GM19043 (cell line): ENCODE measurements at regions not wholly inside any gene's neighbourhood (a gene's known extent, or its start where the extent isn't known, plus 50 kb on each side); places are given as distances from the start of the nearest gene placed in this dataset.
"Not testable (repeated sequence)": the region's sequence is repeated elsewhere in the genome, so short reads cannot be mapped to it uniquely, and the experiment has no call there.

ENCODE experiments used
- ATAC-seq: cut with Tn5 transposase; IDR thresholded peaks from one replicate; pipeline ENCODE4 v1.9.1; 2021; ENCODE audit warnings: low read depth; ENCODE audit not compliant: unreplicated experiment

DNA sequence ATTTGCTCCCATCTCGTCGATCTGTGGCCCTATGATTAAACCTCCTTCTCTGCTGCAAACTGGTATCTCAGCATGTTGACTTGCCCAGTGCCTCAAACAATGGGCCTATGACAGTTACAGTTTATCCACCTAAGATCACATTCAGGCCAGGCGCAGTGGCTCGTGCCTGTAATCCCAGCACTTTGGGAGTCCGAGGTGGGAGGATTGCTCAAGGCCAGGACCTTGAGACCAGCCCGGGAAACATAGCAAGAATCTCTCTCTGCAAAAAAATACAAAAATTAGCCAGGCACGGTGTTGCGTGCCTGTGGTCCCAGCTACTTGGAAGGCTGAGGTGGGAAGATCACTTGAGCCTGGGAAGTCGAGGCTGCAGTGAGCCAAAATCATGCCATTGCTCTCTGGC, 79.8 kb upstream of the ADGRL1 start:
- not testable (repeated sequence) for ATAC-seq

GRCh38 chr19:14283813-14284520, 78.0 kb upstream of the ADGRL1 start:
- ATAC-seq = peak; percentile 71

DNA sequence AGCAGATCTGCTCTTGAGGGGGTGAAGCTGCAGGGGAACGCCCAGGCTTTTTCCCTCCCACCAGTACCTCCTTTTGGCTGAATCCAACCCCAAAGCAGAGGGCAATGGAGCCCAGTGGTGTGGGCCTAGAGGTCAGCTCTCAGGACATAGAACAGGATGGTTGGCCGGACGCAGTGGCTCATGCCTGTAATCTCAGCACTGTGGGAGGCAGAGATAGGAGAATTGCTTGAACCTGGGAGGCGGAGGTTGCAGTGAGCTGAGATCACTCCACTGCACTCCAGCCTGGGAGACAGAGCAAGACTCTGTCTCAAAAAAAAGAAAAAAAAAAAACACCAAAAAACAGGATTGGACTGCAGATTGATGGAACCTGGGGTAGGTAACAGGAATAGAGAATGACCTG, 73.3 kb upstream of the ADGRL1 start:
- ATAC-seq = not testable (repeated sequence)

- no peak for ATAC-seq
Measured at GRCh38 chr19:14277608-14278007, 71.6 kb upstream of the ADGRL1 start.

DNA sequence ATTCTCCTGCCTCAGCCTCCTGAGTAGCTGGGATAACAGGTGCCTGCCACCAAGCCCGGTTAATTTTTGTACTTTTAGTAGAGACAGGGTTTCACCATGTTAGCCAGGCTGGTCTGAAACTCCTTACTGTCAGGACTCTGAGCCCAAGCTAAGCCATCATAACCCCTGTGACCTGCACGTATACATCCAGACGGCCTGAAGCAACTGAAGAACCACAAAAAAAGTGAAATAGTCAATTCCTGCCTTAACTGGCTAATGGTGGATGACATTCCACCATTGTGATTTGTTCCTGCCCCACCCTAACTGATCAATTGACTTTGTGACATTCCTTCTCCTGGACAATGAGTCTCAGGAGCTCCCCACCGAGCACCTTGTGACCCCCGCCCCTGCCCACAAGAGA, 69.9 kb upstream of the ADGRL1 start:
- ATAC-seq = not testable (repeated sequence)

DNA sequence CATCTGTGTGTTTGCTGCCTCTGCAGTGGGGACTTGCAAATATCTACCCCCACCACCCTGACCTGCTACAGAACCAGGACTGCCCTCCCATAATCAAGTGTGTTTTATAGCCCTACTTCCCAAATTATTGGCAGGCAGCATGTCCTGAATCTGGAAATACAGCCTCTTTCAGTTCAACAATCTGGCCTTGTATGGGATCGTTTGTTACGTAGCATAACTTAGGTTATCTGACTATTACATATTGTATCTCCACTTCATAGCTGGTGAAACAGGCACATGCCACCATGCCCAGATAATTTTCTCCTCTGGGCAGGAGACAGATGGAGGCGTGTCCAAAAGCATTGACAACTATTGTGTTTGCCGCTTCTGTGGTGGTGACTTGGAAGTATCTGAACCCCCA, 66.7 kb upstream of the ADGRL1 start:
- no peak for ATAC-seq

- no peak for ATAC-seq
Measured at GRCh38 chr19:14271840-14272239, 65.9 kb upstream of the ADGRL1 start.

GRCh38 chr19:14270557-14270956, 64.6 kb upstream of the ADGRL1 start:
- not testable (repeated sequence) for ATAC-seq

DNA sequence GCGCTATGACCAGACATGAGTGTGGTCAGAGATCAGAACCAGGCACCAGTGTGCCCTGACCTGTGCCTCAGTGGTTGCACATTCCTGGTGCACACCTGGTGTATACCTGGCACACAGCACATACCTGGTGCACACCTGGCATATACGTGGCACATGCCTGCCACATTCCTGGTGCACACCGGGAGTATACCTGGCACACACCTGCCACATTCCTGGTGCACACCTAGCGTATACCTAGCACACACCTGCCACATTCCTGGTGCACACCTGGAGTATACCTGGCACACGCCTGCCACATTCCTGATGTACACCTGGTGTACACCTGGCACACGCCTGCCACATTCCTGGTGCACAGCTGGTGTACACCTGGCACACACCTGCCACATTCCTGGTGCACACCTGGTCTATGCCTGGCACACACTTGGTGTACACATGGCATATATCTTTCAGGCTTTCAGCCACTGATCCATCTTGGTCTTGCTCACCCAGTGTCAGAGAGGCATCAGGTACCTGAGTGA, 61.3 kb upstream of the ADGRL1 start:
- ATAC-seq = no peak

DNA sequence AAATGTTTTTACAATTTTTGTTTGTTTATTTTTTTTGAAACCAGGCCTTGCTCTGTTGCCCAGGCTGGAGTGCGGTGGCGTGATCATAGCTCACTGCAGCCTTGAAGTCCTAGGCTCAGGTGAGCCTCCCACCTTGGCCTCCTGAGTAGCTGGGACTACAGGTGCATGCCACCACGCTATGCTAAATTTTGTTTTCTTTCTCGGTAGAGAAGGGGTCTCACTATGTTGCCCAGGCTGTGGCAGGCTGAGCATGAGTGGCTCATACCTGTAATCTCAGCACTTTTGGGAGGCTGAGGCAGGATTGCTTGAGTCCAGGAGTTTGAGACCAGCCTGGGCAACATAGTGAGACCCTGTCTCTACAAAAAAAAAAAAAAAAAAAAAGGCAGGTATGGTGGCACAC, 60.2 kb upstream of the ADGRL1 start:
- ATAC-seq = not testable (repeated sequence)

- ATAC-seq = no peak
Measured at GRCh38 chr19:14265290-14266036, 59.5 kb upstream of the ADGRL1 start.

DNA sequence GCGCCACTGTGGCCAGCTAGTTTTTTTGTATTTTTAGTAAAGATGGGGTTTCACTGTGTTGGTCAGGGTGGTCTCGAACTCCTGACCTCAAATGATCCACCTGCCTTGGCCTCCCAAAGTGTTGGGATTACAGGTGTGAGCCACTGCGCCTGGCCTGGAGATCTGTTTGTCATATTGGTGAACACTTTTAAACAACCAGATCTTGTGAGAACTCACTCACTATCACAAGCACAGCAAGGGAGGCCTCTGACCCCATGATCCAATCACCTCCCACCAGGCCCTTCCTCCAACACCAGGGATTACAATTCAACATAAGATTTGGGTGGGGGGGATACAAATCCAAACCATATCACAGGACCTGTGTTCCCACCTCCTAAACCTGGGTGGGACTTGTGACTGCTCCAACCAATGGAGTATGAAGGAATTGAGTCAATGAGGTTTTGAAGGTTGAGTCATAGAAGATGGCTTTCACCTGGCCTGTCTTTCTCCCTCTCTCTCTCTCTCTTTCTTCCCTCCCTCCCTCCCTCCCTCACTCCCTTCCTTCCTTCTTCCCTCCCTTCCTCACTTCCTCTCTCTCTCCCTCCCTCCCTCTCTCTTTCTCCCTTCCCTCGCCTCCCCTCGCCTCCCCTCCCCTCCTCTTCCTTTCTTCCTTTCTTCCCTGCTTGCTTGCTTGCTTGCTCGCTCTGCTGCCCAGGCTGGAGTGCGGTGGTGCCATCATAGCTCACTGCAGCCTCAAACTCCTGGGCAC, 50.1 kb upstream of the ADGRL1 start:
- ATAC-seq = not testable (repeated sequence)
